HEK293 (cell line): ENCODE measurements at regions not wholly inside any gene's neighbourhood (a gene's known extent, or its start where the extent isn't known, plus 50 kb on each side); places are given as distances from the start of the nearest gene placed in this dataset.

Experiments used
- BCL11A ChIP-seq: fragments of 450-650 bp; formaldehyde crosslinking; IDR thresholded peaks from 2 replicates; pipeline ENCODE4 v1.5.1; 2016; ENCODE audit warnings: low read depth, missing biosample characterization, missing genetic modification characterization
- BCL11B ChIP-seq: fragments of 450-650 bp; formaldehyde crosslinking; IDR thresholded peaks from 2 replicates; pipeline ENCODE4 v1.5.1; 2016; ENCODE audit warnings: low read depth, missing biosample characterization, missing genetic modification characterization
- HOXA7 ChIP-seq: sonication (generic); formaldehyde crosslinking; IDR thresholded peaks from 2 replicates; pipeline ENCODE4 v1.8.1; 2022; ENCODE audit warnings: missing genetic modification reagents, borderline replicate concordance
- MZF1 ChIP-seq: fragments of 450-650 bp; formaldehyde crosslinking; IDR thresholded peaks from 2 replicates; pipeline ENCODE4 v1.5.1; 2017; ENCODE audit warnings: missing biosample characterization, missing genetic modification characterization, borderline replicate concordance
- ZIC2 ChIP-seq: fragments of 450-650 bp; formaldehyde crosslinking; IDR thresholded peaks from 2 replicates; pipeline ENCODE4 v1.5.1; 2016; ENCODE audit warnings: missing biosample characterization, missing genetic modification characterization
- ZNF114 ChIP-seq: fragments of 450-650 bp; formaldehyde crosslinking; IDR thresholded peaks from 2 replicates; pipeline ENCODE4 v1.5.0; 2017; ENCODE audit warnings: missing biosample characterization, missing genetic modification characterization
- ZNF157 ChIP-seq: fragments of 450-650 bp; formaldehyde crosslinking; IDR thresholded peaks from 2 replicates; pipeline ENCODE4 v1.5.1; 2016; ENCODE audit warnings: missing biosample characterization, missing genetic modification characterization
- ZNF292 ChIP-seq: fragments of 450-650 bp; formaldehyde crosslinking; IDR thresholded peaks from 2 replicates; pipeline ENCODE4 v1.5.1; 2016; ENCODE audit warnings: low read depth, missing biosample characterization, missing genetic modification characterization, borderline replicate concordance
- ZNF670 ChIP-seq: fragments of 450-650 bp; formaldehyde crosslinking; IDR thresholded peaks from 2 replicates; pipeline ENCODE4 v1.5.1; 2016; ENCODE audit warnings: missing biosample characterization, missing genetic modification characterization, low read depth
- ZNF701 ChIP-seq: fragments of 450-650 bp; formaldehyde crosslinking; IDR thresholded peaks from 2 replicates; pipeline ENCODE4 v1.5.1; 2016; ENCODE audit warnings: missing biosample characterization, missing genetic modification characterization
- ZNF704 ChIP-seq: fragments of 450-650 bp; formaldehyde crosslinking; IDR thresholded peaks from 2 replicates; pipeline ENCODE4 v1.5.1; 2016; ENCODE audit warnings: missing biosample characterization, missing genetic modification characterization
- ZSCAN16 ChIP-seq: fragments of 450-650 bp; formaldehyde crosslinking; IDR thresholded peaks from 2 replicates; pipeline ENCODE4 v1.5.1; 2016; ENCODE audit warnings: missing biosample characterization, missing genetic modification characterization
- TF ChIP-seq, protein P1 (sequence below): fragments of 450-650 bp; formaldehyde crosslinking; IDR thresholded peaks from 2 replicates; pipeline ENCODE4 v1.5.1; 2016; ENCODE audit warnings: missing biosample characterization, missing genetic modification characterization
- TF ChIP-seq, protein P2 (sequence below): fragments of 450-650 bp; formaldehyde crosslinking; IDR thresholded peaks from 2 replicates; pipeline ENCODE4 v1.5.1; 2016; ENCODE audit warnings: missing biosample characterization, missing genetic modification characterization

DNA sequence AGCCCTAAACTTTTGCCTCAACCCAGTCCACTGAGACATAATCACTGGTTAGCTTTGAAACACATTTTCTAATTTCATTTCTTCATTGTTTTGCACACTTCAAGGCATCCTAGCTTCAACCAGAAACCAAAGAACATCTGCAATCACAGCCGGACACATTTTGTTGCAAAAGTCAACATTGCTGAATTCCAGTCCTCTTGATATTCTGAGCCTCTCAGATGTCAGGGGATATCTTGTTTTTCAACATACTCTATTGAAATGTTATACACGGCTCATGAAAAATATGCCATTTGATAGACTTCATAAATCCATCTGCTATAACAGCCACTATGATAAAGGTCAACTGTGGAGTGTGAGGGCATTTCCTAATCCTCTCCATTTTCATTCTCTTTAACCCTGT is 241.6 kb upstream of the PUDP start:
- TF ChIP-seq ZNF701 (tag by site-specific recombination) (no peak), ZNF670 (no peak), ZNF704 (tag by site-specific recombination) (no peak), ZSCAN16 (no peak), ZNF114 (tag by site-specific recombination) (no peak), MZF1 (no peak), HOXA7 (CRISPR knock-in tag) (no peak), BCL11A (tag by site-specific recombination) (no peak), ZIC2 (tag by site-specific recombination) (no peak), BCL11B (tag by site-specific recombination) (no peak), ZNF157 (no peak), ZNF292 (tag by site-specific recombination) (no peak)
- TF ChIP-seq, protein P1, sequence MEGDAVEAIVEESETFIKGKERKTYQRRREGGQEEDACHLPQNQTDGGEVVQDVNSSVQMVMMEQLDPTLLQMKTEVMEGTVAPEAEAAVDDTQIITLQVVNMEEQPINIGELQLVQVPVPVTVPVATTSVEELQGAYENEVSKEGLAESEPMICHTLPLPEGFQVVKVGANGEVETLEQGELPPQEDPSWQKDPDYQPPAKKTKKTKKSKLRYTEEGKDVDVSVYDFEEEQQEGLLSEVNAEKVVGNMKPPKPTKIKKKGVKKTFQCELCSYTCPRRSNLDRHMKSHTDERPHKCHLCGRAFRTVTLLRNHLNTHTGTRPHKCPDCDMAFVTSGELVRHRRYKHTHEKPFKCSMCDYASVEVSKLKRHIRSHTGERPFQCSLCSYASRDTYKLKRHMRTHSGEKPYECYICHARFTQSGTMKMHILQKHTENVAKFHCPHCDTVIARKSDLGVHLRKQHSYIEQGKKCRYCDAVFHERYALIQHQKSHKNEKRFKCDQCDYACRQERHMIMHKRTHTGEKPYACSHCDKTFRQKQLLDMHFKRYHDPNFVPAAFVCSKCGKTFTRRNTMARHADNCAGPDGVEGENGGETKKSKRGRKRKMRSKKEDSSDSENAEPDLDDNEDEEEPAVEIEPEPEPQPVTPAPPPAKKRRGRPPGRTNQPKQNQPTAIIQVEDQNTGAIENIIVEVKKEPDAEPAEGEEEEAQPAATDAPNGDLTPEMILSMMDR: no peak
- TF ChIP-seq, protein P2, sequence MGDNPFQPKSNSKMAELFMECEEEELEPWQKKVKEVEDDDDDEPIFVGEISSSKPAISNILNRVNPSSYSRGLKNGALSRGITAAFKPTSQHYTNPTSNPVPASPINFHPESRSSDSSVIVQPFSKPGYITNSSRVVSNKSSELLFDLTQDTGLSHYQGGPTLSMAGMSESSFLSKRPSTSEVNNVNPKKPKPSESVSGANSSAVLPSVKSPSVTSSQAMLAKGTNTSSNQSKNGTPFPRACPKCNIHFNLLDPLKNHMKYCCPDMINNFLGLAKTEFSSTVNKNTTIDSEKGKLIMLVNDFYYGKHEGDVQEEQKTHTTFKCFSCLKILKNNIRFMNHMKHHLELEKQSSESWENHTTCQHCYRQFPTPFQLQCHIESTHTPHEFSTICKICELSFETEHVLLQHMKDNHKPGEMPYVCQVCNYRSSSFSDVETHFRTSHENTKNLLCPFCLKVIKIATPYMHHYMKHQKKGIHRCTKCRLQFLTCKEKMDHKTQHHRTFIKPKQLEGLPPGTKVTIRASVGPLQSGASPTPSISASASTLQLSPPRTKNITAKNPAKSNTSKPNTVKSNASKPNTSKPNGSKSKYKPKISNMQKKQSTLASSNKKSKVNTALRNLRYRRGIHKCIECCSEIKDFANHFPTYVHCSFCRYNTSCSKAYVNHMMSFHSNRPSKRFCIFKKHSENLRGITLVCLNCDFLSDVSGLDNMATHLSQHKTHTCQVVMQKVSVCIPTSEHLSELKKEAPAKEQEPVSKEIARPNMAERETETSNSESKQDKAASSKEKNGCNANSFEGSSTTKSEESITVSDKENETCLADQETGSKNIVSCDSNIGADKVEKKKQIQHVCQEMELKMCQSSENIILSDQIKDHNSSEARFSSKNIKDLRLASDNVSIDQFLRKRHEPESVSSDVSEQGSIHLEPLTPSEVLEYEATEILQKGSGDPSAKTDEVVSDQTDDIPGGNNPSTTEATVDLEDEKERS (tag by site-specific recombination): no peak
